ENCODE measurements at regions not wholly inside any gene's neighbourhood (a gene's known extent, or its start where the extent isn't known, plus 50 kb on each side); places are given as distances from the start of the nearest gene placed in this dataset.

- no peak for TF ChIP-seq POLR2AphosphoS5 (IDR thresholded peaks at IDR 0.05)
- TF ChIP-seq, protein P1, sequence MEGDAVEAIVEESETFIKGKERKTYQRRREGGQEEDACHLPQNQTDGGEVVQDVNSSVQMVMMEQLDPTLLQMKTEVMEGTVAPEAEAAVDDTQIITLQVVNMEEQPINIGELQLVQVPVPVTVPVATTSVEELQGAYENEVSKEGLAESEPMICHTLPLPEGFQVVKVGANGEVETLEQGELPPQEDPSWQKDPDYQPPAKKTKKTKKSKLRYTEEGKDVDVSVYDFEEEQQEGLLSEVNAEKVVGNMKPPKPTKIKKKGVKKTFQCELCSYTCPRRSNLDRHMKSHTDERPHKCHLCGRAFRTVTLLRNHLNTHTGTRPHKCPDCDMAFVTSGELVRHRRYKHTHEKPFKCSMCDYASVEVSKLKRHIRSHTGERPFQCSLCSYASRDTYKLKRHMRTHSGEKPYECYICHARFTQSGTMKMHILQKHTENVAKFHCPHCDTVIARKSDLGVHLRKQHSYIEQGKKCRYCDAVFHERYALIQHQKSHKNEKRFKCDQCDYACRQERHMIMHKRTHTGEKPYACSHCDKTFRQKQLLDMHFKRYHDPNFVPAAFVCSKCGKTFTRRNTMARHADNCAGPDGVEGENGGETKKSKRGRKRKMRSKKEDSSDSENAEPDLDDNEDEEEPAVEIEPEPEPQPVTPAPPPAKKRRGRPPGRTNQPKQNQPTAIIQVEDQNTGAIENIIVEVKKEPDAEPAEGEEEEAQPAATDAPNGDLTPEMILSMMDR (IDR thresholded peaks at IDR 0.05 in 8 of 11, conservative IDR thresholded peaks at IDR 0.05 in 3 of 11): no peak
- TF ChIP-seq POLR2A (IDR thresholded peaks at IDR 0.05): no peak
- Histone ChIP-seq H3K4me1 (peaks cover 0 to 45% (median 16%) of the 10 kb centered on the region in 6 donors), H3K27ac (no peak overlapping the region), H3K9me3 (no peaks in the 10 kb centered on the region), H3K27me3 (replicated peaks in 1 of 7) (peaks cover 0 to 76% (median 11%) of the 10 kb centered on the region in 7 donors), H3K4me3 (no peak overlapping the region), H3K36me3 (no peaks in the 10 kb centered on the region)
- intact Hi-C loops (cut with DNase I; ENCODE audit: low total_unique reads): no loop called here
- 92 to 96% (median 93%) methylated on average over 8 of the region's 8 CpGs for WGBS, 5 donors
- no peak for DNase-seq
Observed at GRCh38 chr6:167711211-167711610, 115.5 kb upstream of the AFDN start.

DNA sequence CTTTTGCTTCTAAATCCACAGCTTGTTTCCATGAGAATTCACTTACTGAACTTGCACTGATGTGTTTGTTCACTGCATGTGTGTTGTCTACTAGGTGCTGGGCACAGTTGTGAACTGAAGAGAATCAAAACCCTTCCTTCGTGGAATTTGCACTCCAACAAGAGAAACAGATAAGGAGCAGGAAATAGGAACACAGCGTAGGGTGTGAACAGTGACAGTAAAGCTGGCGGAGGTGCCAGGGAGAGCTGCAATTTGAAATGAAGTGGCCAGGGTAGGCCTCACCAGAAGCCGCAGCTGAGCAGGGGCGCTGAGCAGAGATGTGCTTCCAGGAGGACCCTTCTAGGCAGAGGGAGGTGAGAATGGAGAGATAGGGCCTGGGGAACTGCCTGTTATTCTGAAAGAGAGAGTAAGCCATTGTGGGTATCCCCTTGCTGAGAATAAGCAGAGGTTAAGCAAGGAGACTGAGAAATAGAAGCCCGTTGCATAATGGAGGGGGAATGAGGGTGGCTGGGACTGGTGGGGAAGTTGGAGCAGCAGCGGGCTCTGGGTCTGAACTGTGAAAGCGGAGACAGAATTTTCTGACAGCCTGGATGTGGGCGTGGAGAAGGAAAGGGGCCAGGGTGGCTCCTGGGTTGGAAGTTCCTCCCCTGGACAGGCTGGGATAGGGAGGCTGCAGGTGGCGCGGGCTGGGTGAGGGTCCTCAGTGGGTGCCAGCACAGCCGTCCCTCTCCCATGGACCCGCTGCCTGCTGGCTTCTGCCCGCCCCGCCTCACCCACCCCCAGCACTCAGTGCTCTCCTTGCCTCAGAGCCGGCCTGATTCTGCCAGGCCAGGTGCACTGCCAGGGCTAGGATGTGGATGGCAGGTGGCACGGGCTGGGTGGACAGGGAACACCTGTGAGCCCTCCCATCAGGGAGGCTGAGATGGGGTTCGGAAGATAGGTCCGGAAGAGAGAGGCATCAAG, 114.7 kb upstream of the AFDN start:
- Histone ChIP-seq H3K36me3 (no peaks in the 10 kb centered on the region), H3K4me3 (no peak overlapping the region), H3K4me1 (peaks cover 0 to 45% (median 16%) of the 10 kb centered on the region in 6 donors), H3K27ac (peak overlapping the region in 1 of 8 donors; percentile 55), H3K27me3 (replicated peaks in 1 of 7) (peaks cover 0 to 67% (median 11%) of the 10 kb centered on the region in 7 donors), H3K9me3 (no peaks in the 10 kb centered on the region)
- intact Hi-C loops (cut with DNase I; ENCODE audit: low total_unique reads): no loop called here
- DNase-seq: peak; percentile 58
- TF ChIP-seq POLR2AphosphoS5 (IDR thresholded peaks at IDR 0.05) (no peak), POLR2A (IDR thresholded peaks at IDR 0.05) (no peak)
- TF ChIP-seq, protein P1 (IDR thresholded peaks at IDR 0.05 in 8 of 11, conservative IDR thresholded peaks at IDR 0.05 in 3 of 11): no peak
- 61 to 80% (median 77%) methylated on average over 15 to 19 of the region's 19 CpGs for WGBS, 5 donors

- Histone ChIP-seq H3K4me1 (peaks cover 0 to 44% (median 16%) of the 10 kb centered on the region in 6 donors), H3K27me3 (replicated peaks in 1 of 7) (peaks cover 0 to 59% (median 6%) of the 10 kb centered on the region in 7 donors), H3K27ac (peak overlapping the region in 1 of 8 donors; percentile 55), H3K9me3 (peaks cover 0 to 3% (median 0%) of the 10 kb centered on the region in 8 donors), H3K4me3 (no peak overlapping the region), H3K36me3 (no peaks in the 10 kb centered on the region)
- TF ChIP-seq POLR2A (IDR thresholded peaks at IDR 0.05) (no peak), POLR2AphosphoS5 (IDR thresholded peaks at IDR 0.05) (no peak)
- TF ChIP-seq, protein P1 (IDR thresholded peaks at IDR 0.05 in 8 of 11, conservative IDR thresholded peaks at IDR 0.05 in 3 of 11): no peak
- 67 to 79% (median 76%) methylated on average over 14 to 18 of the region's 18 CpGs for WGBS, 5 donors
- DNase-seq: peak; percentile 73
- intact Hi-C loops (cut with DNase I; ENCODE audit: low total_unique reads): no loop called here
Observed at GRCh38 chr6:167712731-167713475, 113.8 kb upstream of the AFDN start.
